ENCODE measurements at regions not wholly inside any gene's neighbourhood (a gene's known extent, or its start where the extent isn't known, plus 50 kb on each side); places are given as distances from the start of the nearest gene placed in this dataset.

GRCh38 chr7:45975367-45975766, 54.3 kb upstream of the IGFBP3 start:
- Histone ChIP-seq H3K4me1 (peaks cover 10 to 29% of the 10 kb centered on the region in 2 donors), H3K27me3 (no peaks in the 10 kb centered on the region), H3K27ac (no peak overlapping the region), H3K9me3 (no peaks in the 10 kb centered on the region), H3K36me3 (no peaks in the 10 kb centered on the region), H3K4me3 (no peak overlapping the region)
- intact Hi-C loops (cut with DNase I): loop anchor here (5.0 kb wide), 2 partner anchors 317 to 627 kb away; no protein-coding TSS in a partner anchor
- no peak for DNase-seq (ENCODE audit: low spot score in 2 of 2)
- no peak for TF ChIP-seq CTCF (IDR thresholded peaks at IDR 0.05)

- TF ChIP-seq CTCF (IDR thresholded peaks at IDR 0.05): no peak
- intact Hi-C loops (cut with DNase I): loop anchor here (5.0 kb wide), 2 partner anchors 318 to 628 kb away; no protein-coding TSS in a partner anchor
Measured at GRCh38 chr7:45974540-45975360, 53.7 kb upstream of the IGFBP3 start.

GRCh38 chr7:45973725-45974532, 52.9 kb upstream of the IGFBP3 start:
- Histone ChIP-seq H3K27ac (peak overlapping the region in 1 of 2 donors; percentile 7), H3K4me1 (peaks cover 6 to 25% of the 10 kb centered on the region in 2 donors), H3K27me3 (no peaks in the 10 kb centered on the region), H3K9me3 (no peaks in the 10 kb centered on the region), H3K36me3 (no peaks in the 10 kb centered on the region), H3K4me3 (no peak overlapping the region)
- no peak for DNase-seq (ENCODE audit: low spot score in 2 of 2)
- no peak for TF ChIP-seq CTCF (IDR thresholded peaks at IDR 0.05)
- intact Hi-C loops (cut with DNase I): no loop called here

More at GRCh38 chr7:45974540-45975360, 53.7 kb upstream of the IGFBP3 start:
- Histone ChIP-seq H3K36me3 (no peaks in the 10 kb centered on the region), H3K27me3 (no peaks in the 10 kb centered on the region), H3K9me3 (no peaks in the 10 kb centered on the region), H3K4me3 (no peak overlapping the region), H3K4me1 (peaks cover 10 to 32% of the 10 kb centered on the region in 2 donors), H3K27ac (peak overlapping the region in 1 of 2 donors; percentile 7)
- DNase-seq (ENCODE audit: low spot score in 2 of 2): no peak

DNA sequence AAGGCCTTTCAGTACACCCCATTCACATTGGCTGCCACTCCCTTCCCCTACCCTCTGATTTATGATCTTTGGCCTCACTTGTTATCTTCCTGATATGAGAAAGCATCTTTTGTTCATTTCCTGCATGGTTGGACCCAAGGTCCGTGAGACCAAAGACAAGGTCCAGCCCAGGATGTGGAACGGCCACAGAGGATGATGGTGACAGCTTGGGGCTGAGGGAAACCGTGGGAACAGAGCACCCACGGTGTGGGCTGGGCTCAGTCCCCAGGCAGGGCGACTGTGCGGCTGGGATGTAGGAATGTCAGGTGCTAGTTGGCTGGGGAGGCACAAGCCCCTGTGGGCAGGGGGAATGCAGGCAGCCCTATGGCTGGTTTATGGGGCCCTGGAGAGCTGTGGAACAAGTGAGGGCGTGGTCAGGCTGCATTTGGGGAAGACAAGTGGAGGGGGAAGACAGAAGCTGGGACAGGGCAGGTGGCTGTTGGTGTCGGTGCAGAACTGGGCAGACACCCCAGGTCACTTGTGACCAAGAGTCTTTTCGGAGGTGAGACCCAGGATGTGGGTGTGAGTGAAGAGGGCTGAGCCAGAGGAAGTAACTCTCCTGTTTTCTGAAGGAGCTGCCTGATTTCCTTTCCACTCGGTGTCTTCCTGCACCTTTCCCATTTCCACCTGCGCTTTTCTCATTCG, 51.7 kb upstream of the IGFBP3 start:
- intact Hi-C loops (cut with DNase I): no loop called here
- no peak for TF ChIP-seq CTCF (IDR thresholded peaks at IDR 0.05)
- no peak for DNase-seq (ENCODE audit: low spot score in 2 of 2)
- H3K9me3 ChIP-seq: no peaks in the 10 kb centered on the region
- H3K4me3 ChIP-seq: no peak overlapping the region
- H3K27me3 ChIP-seq: no peaks in the 10 kb centered on the region
- H3K36me3 ChIP-seq: no peaks in the 10 kb centered on the region
- peak overlapping the region in 1 of 2 donors; percentile 61 for H3K27ac ChIP-seq
- H3K4me1 ChIP-seq: peaks cover 2 to 19% of the 10 kb centered on the region in 2 donors

GRCh38 chr7:45971661-45972175, 50.6 kb upstream of the IGFBP3 start:
- DNase-seq (ENCODE audit: low spot score in 2 of 2): peak in 1 of 2 donors; percentile 35
- H3K36me3 ChIP-seq: no peaks in the 10 kb centered on the region
- H3K9me3 ChIP-seq: no peaks in the 10 kb centered on the region
- H3K4me3 ChIP-seq: no peak overlapping the region
- peaks cover 0 to 13% of the 10 kb centered on the region in 2 donors for H3K4me1 ChIP-seq
- no peaks in the 10 kb centered on the region for H3K27me3 ChIP-seq
- TF ChIP-seq CTCF (IDR thresholded peaks at IDR 0.05): no peak
- H3K27ac ChIP-seq: peak overlapping the region; percentile 61 to 79
- intact Hi-C loops (cut with DNase I): loop anchor here (2.0 kb wide), 1 partner anchor 13 kb away; no protein-coding TSS in a partner anchor

Measured in ascending aorta (tissue), 2 donors.